IMR-90 (cell line): ENCODE measurements at regions not wholly inside any gene's neighbourhood (a gene's known extent, or its start where the extent isn't known, plus 50 kb on each side); places are given as distances from the start of the nearest gene placed in this dataset.

Experiments
- ATAC-seq: fragments of 200-7000 bp; cut with Tn5 transposase; 2 replicates; pipeline ENCODE4 v1.9.1; 2020; ENCODE audit warnings: low read depth, mild to moderate bottlenecking, moderate library complexity
- BruUV-seq: library from RNA; stranded (reverse); fragments of 400-500 nt; replicated peaks from 2 replicates; lab custom pipeline; 2021; lab: Mats Ljungman, UMichigan
- CTCF ChIA-PET: fragments of 300-600 bp; formaldehyde crosslinking; extraction: SDS; loops from one replicate; lab custom pipeline; 2021; ENCODE audit warnings: antibody characterized with exemption; lab: Yijun Ruan, JAX
- POLR2A ChIA-PET: fragments of 300-600 bp; sonication (Branson Sonifier 250); formaldehyde crosslinking; loops from one replicate; lab custom pipeline; 2022; ENCODE audit warnings: antibody characterized with exemption; ENCODE audit not compliant: unreplicated experiment; lab: Charles Lee
- DNase-seq: peaks from one replicate; pipeline ENCODE4 v3.0.0; 2013
- H2AFZ ChIP-seq: replicated peaks from 2 replicates; pipeline ENCODE3; 2013; ENCODE audit warnings: low read length, mild to moderate bottlenecking; ENCODE audit not compliant: poor library complexity
- H2AK5ac ChIP-seq: 2 replicates; pipeline ENCODE4 v1.6.1; 2013; ENCODE audit warnings: low read depth, low read length, inconsistent platforms
- H2AK9ac ChIP-seq: replicated peaks from 2 replicates; pipeline ENCODE3; 2013; ENCODE audit warnings: mild to moderate bottlenecking, low read depth, low read length, moderate library complexity; ENCODE audit not compliant: poor library complexity
- H2BK120ac ChIP-seq: 2 replicates; pipeline ENCODE4 v1.6.1; 2013; ENCODE audit warnings: low read depth, low read length, inconsistent platforms
- H2BK15ac ChIP-seq: 3 replicates; pipeline ENCODE4 v1.6.1; 2013; ENCODE audit warnings: low read depth, low read length, inconsistent platforms
- H2BK20ac ChIP-seq: 2 replicates; pipeline ENCODE4 v1.6.1; 2013; ENCODE audit warnings: low read depth, mild to moderate bottlenecking, inconsistent platforms, low read length, moderate library complexity
- H2BK5ac ChIP-seq: 2 replicates; pipeline ENCODE4 v1.6.1; 2013; ENCODE audit warnings: mild to moderate bottlenecking, low read depth, low read length, inconsistent platforms; ENCODE audit not compliant: poor library complexity, severe bottlenecking
- H3K14ac ChIP-seq: replicated peaks from 2 replicates; pipeline ENCODE4 v1.6.1; 2013; ENCODE audit warnings: low read depth, low read length, inconsistent platforms
- H3K18ac ChIP-seq: 2 replicates; pipeline ENCODE4 v1.6.1; 2013; ENCODE audit warnings: low read depth, low read length, control low read depth
- H3K23ac ChIP-seq: 2 replicates; pipeline ENCODE4 v1.6.1; 2013; ENCODE audit warnings: low read depth, low read length, inconsistent platforms
- H3K27ac ChIP-seq: 2 replicates; pipeline ENCODE4 v1.5.1; 2013; ENCODE audit warnings: mild to moderate bottlenecking, control low read depth, low read length; ENCODE audit not compliant: insufficient read depth
- H3K27me3 ChIP-seq: 2 replicates; pipeline ENCODE4 v1.6.1; 2013; ENCODE audit warnings: low read length; ENCODE audit not compliant: control insufficient read depth, insufficient read depth
- H3K36me3 ChIP-seq: 2 replicates; pipeline ENCODE4 v1.6.1; 2013; ENCODE audit warnings: low read length, mixed read lengths; ENCODE audit not compliant: control insufficient read depth, insufficient read depth
- H3K4ac ChIP-seq: 2 replicates; pipeline ENCODE4 v1.6.1; 2013; ENCODE audit warnings: low read depth, low read length, inconsistent platforms
- H3K4me1 ChIP-seq: 2 replicates; pipeline ENCODE4 v1.6.1; 2013; ENCODE audit warnings: low read length, mixed read lengths; ENCODE audit not compliant: control insufficient read depth, insufficient read depth
- H3K4me2 ChIP-seq: 2 replicates; pipeline ENCODE4 v1.6.1; 2013; ENCODE audit warnings: low read depth, mild to moderate bottlenecking, control low read depth, low read length, moderate library complexity
- H3K4me3 ChIP-seq: 2 replicates; pipeline ENCODE4 v1.5.1; 2013; ENCODE audit warnings: low read depth, mild to moderate bottlenecking, control low read depth, low read length, moderate library complexity; ENCODE audit not compliant: insufficient read depth
- H3K56ac ChIP-seq: 2 replicates; pipeline ENCODE4 v1.6.1; 2013; ENCODE audit warnings: low read length, inconsistent platforms; ENCODE audit not compliant: insufficient read depth; ENCODE audit errors: extremely low read depth
- H3K79me1 ChIP-seq, 2 experiments: 2 replicates each; pipeline ENCODE4 v1.6.1; 2013; ENCODE audit warnings: low read length in 2 of 2, inconsistent platforms in 1 of 2, low read depth in 1 of 2
- H3K9ac ChIP-seq: 2 replicates; pipeline ENCODE4 v1.6.1; 2013; ENCODE audit warnings: low read depth, low read length, control low read depth
- H3K9me1 ChIP-seq: 2 replicates; pipeline ENCODE4 v1.6.1; 2013; ENCODE audit warnings: low read length, inconsistent platforms; ENCODE audit not compliant: insufficient read depth
- H3K9me3 ChIP-seq: 2 replicates; pipeline ENCODE4 v1.6.1; 2013; ENCODE audit warnings: low read length; ENCODE audit not compliant: control insufficient read depth, insufficient read depth
- H4K20me1 ChIP-seq: 2 replicates; pipeline ENCODE4 v1.6.1; 2013; ENCODE audit warnings: low read length, inconsistent platforms; ENCODE audit not compliant: insufficient read depth
- H4K5ac ChIP-seq: 2 replicates; pipeline ENCODE4 v1.6.1; 2013; ENCODE audit warnings: mild to moderate bottlenecking, low read depth, low read length, control low read depth
- H4K8ac ChIP-seq, 2 experiments: 2 replicates each; pipeline ENCODE4 v1.6.1; 2013; ENCODE audit warnings: low read depth in 2 of 2, low read length in 2 of 2, control low read depth in 1 of 2, inconsistent platforms in 1 of 2
- H4K91ac ChIP-seq: 2 replicates; pipeline ENCODE4 v1.6.1; 2013; ENCODE audit warnings: low read depth, low read length, inconsistent platforms; ENCODE audit not compliant: insufficient read depth
- CEBPB ChIP-seq: IDR thresholded peaks from 2 replicates; pipeline ENCODE4 v1.6.1; 2012; ENCODE audit warnings: low read depth, low read length, improper control_type of control experiment
- ELK1 ChIP-seq: fragments of 150-350 bp; IDR thresholded peaks from 2 replicates; pipeline ENCODE4 v1.6.1; 2016; ENCODE audit warnings: low read depth, mild to moderate bottlenecking, low read length, moderate library complexity, borderline replicate concordance
- RAD21 ChIP-seq: IDR thresholded peaks from 2 replicates; pipeline ENCODE4 v1.6.1; 2012; ENCODE audit warnings: low read length, improper control_type of control experiment
- RFX5 ChIP-seq: IDR thresholded peaks from 2 replicates; pipeline ENCODE4 v1.8.0; 2012; ENCODE audit warnings: low read depth, mild to moderate bottlenecking, low read length, moderate library complexity
- SMC3 ChIP-seq: fragments of 150-350 bp; IDR thresholded peaks from 2 replicates; pipeline ENCODE4 v1.6.1; 2016; ENCODE audit warnings: low read depth, mild to moderate bottlenecking, antibody characterized with exemption, low read length, moderate library complexity
- WGBS, 2 experiments: methylation state at CpG; one replicate each; pipeline versions ENCODE4 v1.1.5 to v1.1.7; 2013; ENCODE audit warnings: missing lambda C conversion rate in 2 of 2; ENCODE audit not compliant: insufficient read length in 1 of 2; ENCODE audit errors: extremely low coverage in 2 of 2; 5-methylcytosine and 5-hydroxymethylcytosine counted together
- dilution Hi-C: fragments of 300-500 bp; cut with HindIII; formaldehyde crosslinking; loops from one replicate; pipeline ENCODE4 v1.14.3; 2018; ENCODE audit warnings: low sequenced_read_pairs; ENCODE audit not compliant: unreplicated experiment
- in situ Hi-C: fragments of 300-500 bp; cut with MboI; formaldehyde crosslinking; loops from 3 replicates; pipeline ENCODE4 v1.14.3; 2019; ENCODE audit warnings: low sequenced_read_pairs, inconsistent platforms, mixed read lengths
- intact Hi-C: fragments of 100-400 bp; cut with micrococcal nuclease; formaldehyde crosslinking; loops from 2 replicates; pipeline ENCODE4 v1.10.0; 2022

GRCh38 chr10:60684091-60684490, 94.2 kb upstream of the CDK1 start:
- H3K56ac ChIP-seq = no peak overlapping the region
- WGBS, 2 experiments = no CpG with 5 or more reads among the region's 15 CpGs
- no peaks in the 10 kb centered on the region for H3K9me3 ChIP-seq
- no peak overlapping the region for H2BK120ac ChIP-seq
- TF ChIP-seq ELK1 (no peak), RFX5 (no peak), SMC3 (no peak), RAD21 (no peak), CEBPB (no peak)
- H2BK15ac ChIP-seq = no peak overlapping the region
- no peak overlapping the region for H3K18ac ChIP-seq
- H2AK5ac ChIP-seq = no peak overlapping the region
- no peaks in the 10 kb centered on the region for H3K79me1 ChIP-seq
- H4K5ac ChIP-seq = no peak overlapping the region
- no peak for DNase-seq
- no peak for ATAC-seq
- H2AK9ac ChIP-seq = no peak overlapping the region
- CTCF ChIA-PET = no interaction called here
- H3K36me3 ChIP-seq = no peaks in the 10 kb centered on the region
- intact Hi-C loops = no loop called here
- H3K4ac ChIP-seq = no peak overlapping the region
- H4K91ac ChIP-seq = no peak overlapping the region
- no peak overlapping the region for H2BK20ac ChIP-seq
- no peaks in the 10 kb centered on the region for H3K4me1 ChIP-seq
- no peak overlapping the region for H3K14ac ChIP-seq
- POLR2A ChIA-PET = no interaction called here
- no peak overlapping the region for H3K4me2 ChIP-seq
- no peaks in the 10 kb centered on the region for H3K9me1 ChIP-seq
- in situ Hi-C loops = no loop called here
- no peak overlapping the region for H3K27ac ChIP-seq
- BruUV-seq = no TSS peak
- H2AFZ ChIP-seq = no peak overlapping the region
- no peak overlapping the region for H3K23ac ChIP-seq
- H4K20me1 ChIP-seq = no peaks in the 10 kb centered on the region
- no peak overlapping the region for H3K9ac ChIP-seq
- H3K4me3 ChIP-seq = no peak overlapping the region
- H4K8ac ChIP-seq = no peak overlapping the region
- dilution Hi-C loops = no loop called here
- peaks cover 4% of the 10 kb centered on the region; the same call in 1 of the 2 replicates for H3K27me3 ChIP-seq
- no peak overlapping the region for H2BK5ac ChIP-seq
